ENCODE measurements at regions not wholly inside any gene's neighbourhood (a gene's known extent, or its start where the extent isn't known, plus 50 kb on each side); places are given as distances from the start of the nearest gene placed in this dataset.
A peak's percentile ranks its signal among the peaks of the same experiment; 100 is the strongest.

DNA sequence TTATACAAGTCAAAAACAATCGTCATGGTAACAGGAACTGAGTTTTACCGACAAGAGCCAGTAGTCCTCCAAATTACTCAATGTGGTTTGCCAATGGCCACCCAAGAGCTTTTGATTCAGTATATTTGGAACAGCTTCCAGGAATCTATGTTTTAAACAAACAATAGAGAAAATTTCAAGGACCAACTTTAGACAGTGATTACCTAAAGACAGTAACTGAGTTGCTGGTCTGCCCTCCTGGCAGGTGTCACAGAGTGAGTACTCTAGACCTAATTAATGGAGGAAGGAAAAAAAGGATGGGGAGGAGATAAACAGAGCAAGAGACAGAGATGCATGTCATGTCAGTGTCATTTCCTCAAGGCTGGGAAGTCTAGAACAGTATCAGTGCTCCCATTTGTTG, 361.3 kb upstream of the BTBD3 start:
- in situ Hi-C loops (cut with MboI; ENCODE audit: low pct_unique_long_range_greater_than_20kb, low sequenced_read_pairs), result no loop called here
- DNase-seq, result no peak

DNA sequence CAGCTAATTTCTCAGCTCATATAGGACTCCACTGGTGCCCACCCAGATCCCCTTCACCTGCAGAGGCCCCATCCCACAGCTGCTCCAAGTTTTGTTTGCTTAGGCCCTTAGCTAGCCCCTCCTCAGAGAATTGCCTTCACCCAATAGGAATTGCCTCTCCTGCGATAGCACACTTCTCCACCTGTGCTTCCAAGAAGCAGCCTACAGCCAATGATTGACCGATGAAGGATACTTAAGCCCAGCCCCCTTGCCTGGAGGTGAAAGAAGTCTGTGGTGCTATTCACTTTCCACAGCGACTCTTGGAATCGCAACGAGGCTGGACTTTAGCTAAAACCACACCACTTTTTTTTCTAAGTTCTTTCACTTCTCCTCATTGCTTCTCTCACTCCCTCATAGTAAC, 353.2 kb upstream of the BTBD3 start:
- in situ Hi-C loops (cut with MboI; ENCODE audit: low pct_unique_long_range_greater_than_20kb, low sequenced_read_pairs), result no loop called here
- no peak for DNase-seq

DNA sequence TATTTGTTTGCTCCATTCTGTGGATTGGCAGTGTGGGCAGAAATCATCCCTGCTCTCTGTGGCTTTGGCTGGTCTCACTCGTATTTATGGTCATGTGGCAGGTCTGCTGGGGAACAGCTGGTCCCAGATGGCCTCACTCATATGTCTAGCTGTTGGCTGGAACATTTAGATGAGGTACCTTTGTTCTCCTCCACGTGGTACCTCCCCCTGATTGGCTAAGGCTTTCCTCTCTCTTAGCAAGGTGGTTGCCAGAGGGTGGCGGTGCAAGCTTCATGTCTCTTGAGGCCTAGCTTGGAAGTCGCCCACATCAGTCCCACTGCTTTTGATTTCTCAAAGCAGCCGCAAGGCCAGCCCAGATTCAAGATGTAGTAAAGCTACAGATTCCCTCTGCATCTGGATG, 348.5 kb upstream of the BTBD3 start:
- DNase-seq, result no peak
- in situ Hi-C loops (cut with MboI; ENCODE audit: low pct_unique_long_range_greater_than_20kb, low sequenced_read_pairs), result no loop called here

DNA sequence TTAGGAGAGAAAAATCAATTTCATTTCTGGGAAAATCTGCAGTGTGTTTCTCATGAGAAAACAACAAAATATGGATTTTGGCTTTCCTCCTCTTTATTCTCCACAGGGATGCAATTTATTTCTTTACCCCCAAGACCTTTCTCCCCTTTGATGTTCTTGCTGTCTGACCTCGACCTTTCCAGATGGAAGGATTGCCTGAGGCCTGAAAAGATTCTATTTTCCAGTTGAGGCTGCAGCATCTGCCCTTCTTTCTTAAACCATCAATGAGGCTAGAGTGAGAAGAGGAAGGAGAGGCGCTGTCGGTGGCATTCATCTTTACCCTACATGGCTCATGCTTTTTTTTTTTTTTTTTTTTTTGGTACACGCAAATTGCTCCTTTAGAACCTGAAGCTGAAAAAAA, 344.2 kb upstream of the BTBD3 start:
- in situ Hi-C loops (cut with MboI; ENCODE audit: low pct_unique_long_range_greater_than_20kb, low sequenced_read_pairs), result no loop called here
- no peak for DNase-seq

DNA sequence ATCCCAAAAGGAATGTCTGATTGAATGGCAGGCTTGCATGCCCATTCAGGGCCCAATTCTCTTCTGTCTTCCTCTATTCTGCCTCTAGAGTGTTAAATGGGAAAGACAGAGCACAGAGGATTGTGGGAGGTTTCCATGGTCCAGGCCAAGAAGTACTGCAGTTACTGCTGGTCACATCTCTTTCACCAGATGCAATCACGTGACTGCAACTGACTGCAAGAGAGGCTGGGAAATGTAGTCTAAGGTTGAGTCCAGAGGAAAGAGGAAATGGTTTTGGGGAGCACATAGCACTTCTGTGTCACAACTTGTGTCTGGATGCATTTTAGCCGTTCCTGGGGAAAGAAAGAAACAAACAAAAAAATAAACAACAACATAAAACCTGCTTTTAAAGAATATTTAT, 336.4 kb upstream of the BTBD3 start:
- DNase-seq, result peak; percentile 10
- in situ Hi-C loops (cut with MboI; ENCODE audit: low pct_unique_long_range_greater_than_20kb, low sequenced_read_pairs), result no loop called here

DNA sequence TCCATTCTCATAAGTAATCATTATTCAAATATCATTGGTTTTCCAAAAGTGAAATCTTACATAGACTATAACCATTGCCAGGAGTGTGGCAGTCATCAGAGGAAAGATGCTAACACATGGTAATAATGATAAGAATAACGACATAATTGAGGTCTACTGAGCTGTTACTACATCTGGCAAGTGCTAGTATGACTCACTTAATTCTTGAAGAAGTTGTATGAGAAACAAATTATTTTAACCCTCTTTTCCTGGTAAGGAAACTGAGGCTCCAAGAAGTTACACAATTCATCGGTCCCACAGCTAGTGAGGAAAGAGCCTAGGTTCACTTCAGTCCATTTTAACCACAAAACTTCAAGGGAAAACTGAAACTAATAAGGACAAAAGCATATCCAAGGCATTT, 335.6 kb upstream of the BTBD3 start:
- in situ Hi-C loops (cut with MboI; ENCODE audit: low pct_unique_long_range_greater_than_20kb, low sequenced_read_pairs), result no loop called here
- no peak for DNase-seq

DNA sequence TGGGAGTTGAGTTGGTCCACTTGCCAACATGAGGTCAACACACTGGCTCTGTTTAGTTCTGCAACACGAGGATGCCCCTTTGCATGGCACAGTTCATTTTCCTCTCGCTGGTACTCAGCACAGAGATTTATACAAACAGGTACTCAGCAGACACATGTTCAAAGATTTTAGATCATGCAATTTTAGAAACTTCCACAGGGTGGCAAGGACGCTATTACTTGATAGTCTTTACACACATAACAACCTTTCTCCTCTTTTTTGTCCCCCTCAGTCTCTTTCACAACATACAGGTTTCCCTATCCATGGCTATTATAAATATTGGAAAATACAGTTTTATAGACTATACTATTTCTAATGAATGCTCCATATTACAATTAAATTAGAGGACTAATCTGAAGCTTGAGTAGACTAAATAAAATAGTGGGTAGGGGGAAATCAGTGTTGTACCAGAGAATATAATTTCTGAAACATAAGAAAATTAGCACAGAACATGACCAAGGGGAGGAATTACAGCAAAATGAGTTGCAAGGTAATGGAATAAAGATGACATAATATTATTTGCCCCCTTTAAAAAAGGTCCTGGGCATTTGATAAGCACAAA, 331.8 kb upstream of the BTBD3 start:
- DNase-seq, result peak; percentile 2
- in situ Hi-C loops (cut with MboI; ENCODE audit: low pct_unique_long_range_greater_than_20kb, low sequenced_read_pairs), result no loop called here

DNA sequence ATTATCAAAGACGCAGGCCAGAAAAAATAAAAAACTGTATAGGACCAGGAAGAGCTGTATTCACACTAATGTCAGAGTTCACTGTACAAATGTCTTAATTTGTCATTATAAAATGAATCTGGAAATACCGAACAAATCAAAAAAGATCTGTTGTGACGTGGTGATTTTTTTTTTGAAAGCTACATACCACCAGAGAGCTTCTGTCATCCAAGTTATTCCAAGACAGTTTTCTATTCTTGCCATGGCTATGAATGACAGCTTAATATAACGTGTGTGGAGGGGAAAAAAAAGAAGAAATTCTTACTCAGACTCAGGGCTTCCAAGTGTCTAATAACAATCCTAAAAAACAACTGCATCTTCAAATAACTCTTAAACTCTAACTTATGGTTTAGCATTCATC, 328.8 kb upstream of the BTBD3 start:
- in situ Hi-C loops (cut with MboI; ENCODE audit: low pct_unique_long_range_greater_than_20kb, low sequenced_read_pairs), result no loop called here
- DNase-seq, result no peak

DNA sequence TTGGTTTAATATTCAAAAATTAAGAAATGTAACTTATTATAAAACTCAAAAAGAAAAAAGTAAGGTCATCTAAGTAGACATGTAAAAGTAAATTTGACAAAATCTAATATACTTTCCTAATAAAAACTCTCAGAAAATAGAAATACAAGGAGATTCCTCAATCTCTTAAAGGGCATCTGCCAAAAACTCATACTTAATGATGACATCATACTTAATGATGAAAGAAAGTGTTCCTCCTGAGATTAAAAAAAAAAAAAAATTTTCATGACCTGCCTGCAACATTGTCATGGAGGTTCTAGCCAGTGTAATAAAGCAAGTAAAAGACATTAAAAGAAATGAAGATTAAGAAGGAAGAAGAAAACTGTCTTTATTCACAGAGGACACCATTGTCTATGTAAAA, 325.7 kb upstream of the BTBD3 start:
- in situ Hi-C loops (cut with MboI; ENCODE audit: low pct_unique_long_range_greater_than_20kb, low sequenced_read_pairs), result no loop called here
- no peak for DNase-seq

GRCh38 chr20:11604339-11604738, 313.4 kb upstream of the BTBD3 start:
- in situ Hi-C loops (cut with MboI; ENCODE audit: low pct_unique_long_range_greater_than_20kb, low sequenced_read_pairs), result no loop called here
- no peak for DNase-seq

GRCh38 chr20:11607047-11607446, 310.6 kb upstream of the BTBD3 start:
- no peak for DNase-seq
- in situ Hi-C loops (cut with MboI; ENCODE audit: low pct_unique_long_range_greater_than_20kb, low sequenced_read_pairs), result no loop called here

- no peak for DNase-seq
- in situ Hi-C loops (cut with MboI; ENCODE audit: low pct_unique_long_range_greater_than_20kb, low sequenced_read_pairs), result no loop called here
Measured at GRCh38 chr20:11608736-11609135, 309.0 kb upstream of the BTBD3 start.

GRCh38 chr20:11624704-11625103, 293.0 kb upstream of the BTBD3 start:
- in situ Hi-C loops (cut with MboI; ENCODE audit: low pct_unique_long_range_greater_than_20kb, low sequenced_read_pairs), result no loop called here
- no peak for DNase-seq

- no peak for DNase-seq
- in situ Hi-C loops (cut with MboI; ENCODE audit: low pct_unique_long_range_greater_than_20kb, low sequenced_read_pairs), result no loop called here
Measured at GRCh38 chr20:11626551-11626950, 291.1 kb upstream of the BTBD3 start.

GRCh38 chr20:11642866-11643265, 274.8 kb upstream of the BTBD3 start:
- DNase-seq, result no peak
- in situ Hi-C loops (cut with MboI; ENCODE audit: low pct_unique_long_range_greater_than_20kb, low sequenced_read_pairs), result no loop called here

DNA sequence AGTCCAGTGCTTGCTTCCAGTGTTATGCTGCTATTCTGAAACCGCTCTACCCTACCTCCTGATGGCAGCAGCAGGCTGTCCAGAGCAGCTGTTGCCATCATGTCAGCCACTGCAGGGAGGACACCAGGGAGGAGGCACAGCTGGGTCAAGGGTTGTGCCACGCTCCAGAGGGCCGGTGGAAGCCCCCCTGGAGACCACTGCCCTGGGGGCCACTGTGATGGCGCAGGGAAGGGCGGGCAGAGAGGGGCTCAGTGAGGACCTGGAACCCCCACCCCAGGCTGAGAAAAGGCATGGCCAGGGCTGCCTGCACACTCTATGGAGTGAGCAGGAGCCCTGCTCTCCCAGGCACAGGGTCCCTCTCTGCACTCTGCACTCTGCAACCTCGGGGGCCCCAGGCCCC, 271.3 kb upstream of the BTBD3 start:
- no peak for DNase-seq
- in situ Hi-C loops (cut with MboI; ENCODE audit: low pct_unique_long_range_greater_than_20kb, low sequenced_read_pairs), result no loop called here

GRCh38 chr20:11650566-11650965, 267.1 kb upstream of the BTBD3 start:
- in situ Hi-C loops (cut with MboI; ENCODE audit: low pct_unique_long_range_greater_than_20kb, low sequenced_read_pairs), result no loop called here
- no peak for DNase-seq

DNA sequence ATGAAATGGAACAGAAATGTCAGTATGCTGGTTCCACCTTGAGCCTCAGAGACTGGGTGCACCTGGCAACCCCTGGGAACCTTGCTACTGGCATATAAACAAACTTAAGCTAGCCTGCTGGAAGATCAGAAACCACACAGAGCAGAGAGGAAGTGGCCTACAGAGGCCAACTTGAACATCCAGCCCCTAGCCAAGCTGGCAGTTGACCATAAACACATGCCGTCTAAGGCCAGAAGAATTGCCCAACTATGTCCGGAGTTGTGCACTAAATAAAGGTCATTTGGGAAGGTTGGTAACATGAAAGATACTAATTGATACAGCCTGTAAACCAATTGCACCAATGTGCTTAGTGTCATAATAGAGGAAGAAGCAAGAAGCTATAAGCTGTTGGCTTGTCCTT, 266.6 kb upstream of the BTBD3 start:
- DNase-seq, result no peak

DNA sequence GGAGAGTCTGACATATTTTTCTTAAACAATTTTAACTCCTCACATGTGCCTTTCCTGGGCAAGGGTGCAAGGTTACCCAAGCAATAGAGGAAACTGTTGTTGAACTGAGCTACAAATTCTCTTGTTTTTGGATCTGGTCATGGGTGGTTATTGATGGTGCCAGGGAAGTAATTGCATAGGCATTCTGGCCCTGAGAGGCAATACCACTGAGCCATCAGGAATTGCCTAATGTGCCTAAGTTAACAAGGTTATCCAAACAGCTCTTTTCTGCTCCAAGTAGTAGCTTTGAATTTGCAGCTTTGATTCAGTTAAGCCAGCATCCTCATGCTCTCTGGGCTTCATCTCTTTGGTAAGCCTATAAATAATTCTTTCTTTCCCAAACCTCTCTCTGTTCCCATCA, 266.0 kb upstream of the BTBD3 start:
- no peak for DNase-seq
- in situ Hi-C loops (cut with MboI; ENCODE audit: low pct_unique_long_range_greater_than_20kb, low sequenced_read_pairs), result no loop called here

More for the DNA sequence above, 266.6 kb upstream of the BTBD3 start:
- in situ Hi-C loops (cut with MboI; ENCODE audit: low pct_unique_long_range_greater_than_20kb, low sequenced_read_pairs), result no loop called here

DNA sequence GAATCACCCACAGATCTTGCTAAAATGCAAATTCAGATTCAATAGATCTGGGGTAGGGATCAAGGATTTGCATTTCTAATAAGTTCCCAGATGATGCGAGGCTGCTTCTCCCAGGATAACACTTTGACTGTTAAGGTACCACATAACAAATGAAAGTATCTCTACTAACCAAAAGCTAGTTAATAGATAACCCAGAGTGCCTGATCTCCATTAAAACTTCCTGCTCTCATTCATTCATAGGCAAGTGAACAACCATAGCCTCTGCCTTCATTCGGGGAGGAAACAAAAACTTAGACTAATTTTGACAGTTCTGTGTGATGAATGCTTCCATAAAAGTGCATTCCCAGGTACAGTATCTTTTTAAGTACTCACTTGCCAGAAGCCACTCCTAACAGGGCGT, 265.6 kb upstream of the BTBD3 start:
- in situ Hi-C loops (cut with MboI; ENCODE audit: low pct_unique_long_range_greater_than_20kb, low sequenced_read_pairs), result no loop called here
- no peak for DNase-seq

DNA sequence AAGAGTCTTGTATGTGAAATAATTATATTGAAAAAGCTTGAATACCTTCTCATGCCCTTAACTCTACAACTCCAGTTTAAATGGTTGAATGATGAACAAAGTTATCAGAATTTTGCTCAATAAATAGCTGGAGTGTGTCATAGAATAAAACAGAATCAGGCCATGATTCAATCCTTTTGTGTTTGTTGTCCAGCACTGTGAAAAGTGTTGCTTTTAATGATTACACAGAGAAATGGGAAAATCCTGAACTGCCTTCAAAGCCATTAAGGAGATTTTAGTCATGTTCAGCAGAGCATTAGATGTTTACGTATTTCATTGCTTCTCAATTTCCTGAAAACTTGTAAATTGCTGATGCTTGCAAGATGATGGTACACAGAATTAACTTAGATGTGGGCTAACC, 262.9 kb upstream of the BTBD3 start:
- in situ Hi-C loops (cut with MboI; ENCODE audit: low pct_unique_long_range_greater_than_20kb, low sequenced_read_pairs), result no loop called here
- DNase-seq, result no peak

DNA sequence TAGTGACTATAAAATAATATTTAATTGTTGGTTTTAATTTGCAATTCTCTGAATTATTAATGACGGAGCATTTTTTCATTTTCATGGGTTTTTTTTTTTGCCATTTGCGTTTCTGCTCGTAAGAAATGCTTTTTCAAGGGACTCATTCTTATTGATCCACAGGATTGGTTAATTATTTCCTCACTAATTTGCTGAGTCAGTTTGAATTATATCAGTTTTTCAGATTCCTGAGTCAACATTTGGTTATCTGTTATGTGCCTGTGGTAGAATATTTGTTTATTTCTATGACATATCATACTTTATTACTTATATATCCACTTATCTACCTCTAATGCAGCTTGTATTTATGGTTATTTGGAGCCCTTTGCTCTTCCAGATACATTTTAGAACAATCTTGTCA, 257.0 kb upstream of the BTBD3 start:
- in situ Hi-C loops (cut with MboI; ENCODE audit: low pct_unique_long_range_greater_than_20kb, low sequenced_read_pairs), result no loop called here
- DNase-seq, result no peak

Data from KBM-7 (cell line).